WTC11 (cell line): ENCODE measurements at regions not wholly inside any gene's neighbourhood (a gene's known extent, or its start where the extent isn't known, plus 50 kb on each side); places are given as distances from the start of the nearest gene placed in this dataset.

Experiments used
- ATAC-seq: fragments of 200-7000 bp; cut with Tn5 transposase; 2 replicates; pipeline ENCODE4 v1.10.0; 2021; ENCODE audit warnings: mild to moderate bottlenecking, moderate library complexity
- CTCF ChIA-PET: fragments of 300-600 bp; sonication (Branson Sonifier 250); formaldehyde crosslinking; loops from one replicate; lab custom pipeline; 2021; ENCODE audit warnings: antibody characterized with exemption; lab: Charles Lee
- POLR2A ChIA-PET: fragments of 350-600 bp; sonication (Branson Sonifier 250); formaldehyde crosslinking; loops from one replicate; lab custom pipeline; 2021; ENCODE audit warnings: antibody characterized with exemption; lab: Charles Lee
- DNase-seq: peaks from one replicate; pipeline ENCODE4 v3.0.0; 2021; ENCODE audit warnings: low spot score
- H3K27ac Mint-ChIP-seq: 2 replicates; pipeline ENCODE4 v1.8.0; 2021; ENCODE audit warnings: mixed read lengths
- H3K27me3 Mint-ChIP-seq: 2 replicates; pipeline ENCODE4 v1.8.0; 2021; ENCODE audit warnings: low read depth, mild to moderate bottlenecking, moderate library complexity, mixed read lengths
- H3K36me3 Mint-ChIP-seq: 2 replicates; pipeline ENCODE4 v1.8.0; 2021; ENCODE audit warnings: mixed read lengths
- H3K4me1 Mint-ChIP-seq: 2 replicates; pipeline ENCODE4 v1.8.0; 2022; ENCODE audit warnings: mixed read lengths
- H3K4me3 Mint-ChIP-seq: 2 replicates; pipeline ENCODE4 v1.8.0; 2021; ENCODE audit warnings: mild to moderate bottlenecking, moderate library complexity, mixed read lengths
- H3K9me3 Mint-ChIP-seq: 2 replicates; pipeline ENCODE4 v1.8.0; 2021; ENCODE audit warnings: mixed read lengths
- AR ChIP-seq: fragments of 250-450 bp; sonication (Bioruptor Pico); IDR thresholded peaks from 2 replicates; pipeline ENCODE4 v1.9.0; 2021; ENCODE audit warnings: mild to moderate bottlenecking
- ATF3 ChIP-seq: sonication (generic); formaldehyde crosslinking; conservative IDR thresholded peaks from 2 replicates; pipeline ENCODE4 v1.8.1; 2022; ENCODE audit warnings: mild to moderate bottlenecking, missing genetic modification reagents
- ATF6 ChIP-seq: sonication (generic); formaldehyde crosslinking; IDR thresholded peaks from 2 replicates; pipeline ENCODE4 v1.8.1; 2023; ENCODE audit warnings: mild to moderate bottlenecking, missing genetic modification reagents
- CREB1 ChIP-seq: sonication (generic); formaldehyde crosslinking; IDR thresholded peaks from 2 replicates; pipeline ENCODE4 v1.8.0; 2023; ENCODE audit warnings: mild to moderate bottlenecking, missing genetic modification reagents
- ELF4 ChIP-seq: sonication (generic); formaldehyde crosslinking; IDR thresholded peaks from 2 replicates; pipeline ENCODE4 v1.8.1; 2022; ENCODE audit warnings: low read depth, mild to moderate bottlenecking, moderate library complexity, missing genetic modification reagents
- GABPB1 ChIP-seq: sonication (generic); formaldehyde crosslinking; IDR thresholded peaks from 2 replicates; pipeline ENCODE4 v1.8.1; 2023; ENCODE audit warnings: mild to moderate bottlenecking, missing genetic modification reagents
- GTF2I ChIP-seq: fragments of 250-450 bp; sonication (Bioruptor Pico); conservative IDR thresholded peaks from 2 replicates; pipeline ENCODE4 v1.4.0; 2021; ENCODE audit warnings: mild to moderate bottlenecking
- HMGA2 ChIP-seq: fragments of 250-450 bp; sonication (Bioruptor Pico); IDR thresholded peaks from 2 replicates; pipeline ENCODE4 v1.4.0; 2021; ENCODE audit warnings: mild to moderate bottlenecking, moderate library complexity
- IRF1 ChIP-seq: sonication (generic); formaldehyde crosslinking; IDR thresholded peaks from 2 replicates; pipeline ENCODE4 v1.8.0; 2023; ENCODE audit warnings: missing genetic modification reagents
- IRF2 ChIP-seq: sonication (generic); formaldehyde crosslinking; IDR thresholded peaks from 2 replicates; pipeline ENCODE4 v1.8.0; 2022; ENCODE audit warnings: low read depth, missing genetic modification reagents, borderline replicate concordance
- MLX ChIP-seq: sonication (generic); formaldehyde crosslinking; IDR thresholded peaks from 2 replicates; pipeline ENCODE4 v1.8.1; 2023; ENCODE audit warnings: mild to moderate bottlenecking, missing genetic modification reagents, moderate library complexity
- NFE2L1 ChIP-seq: sonication (generic); formaldehyde crosslinking; IDR thresholded peaks from 2 replicates; pipeline ENCODE4 v1.8.1; 2023; ENCODE audit warnings: missing genetic modification reagents
- SMAD3 ChIP-seq: sonication (generic); formaldehyde crosslinking; IDR thresholded peaks from 2 replicates; pipeline ENCODE4 v1.8.0; 2022; ENCODE audit warnings: missing genetic modification reagents, mild to moderate bottlenecking, borderline replicate concordance
- SMAD4 ChIP-seq: sonication (generic); formaldehyde crosslinking; IDR thresholded peaks from 2 replicates; pipeline ENCODE4 v1.8.0; 2022; ENCODE audit warnings: mild to moderate bottlenecking, missing genetic modification reagents
- TEAD1 ChIP-seq: sonication (generic); formaldehyde crosslinking; IDR thresholded peaks from 2 replicates; pipeline ENCODE4 v1.8.0; 2022; ENCODE audit warnings: mild to moderate bottlenecking, missing genetic modification reagents
- ZMAT4 ChIP-seq: fragments of 250-450 bp; sonication (Bioruptor Pico); IDR thresholded peaks from 2 replicates; pipeline ENCODE4 v1.9.0; 2021; ENCODE audit warnings: mild to moderate bottlenecking
- ZNF121 ChIP-seq: sonication (generic); formaldehyde crosslinking; IDR thresholded peaks from 2 replicates; pipeline ENCODE4 v1.8.0; 2023; ENCODE audit warnings: missing genetic modification reagents
- ZNF532 ChIP-seq: fragments of 250-450 bp; sonication (Bioruptor Pico); IDR thresholded peaks from 2 replicates; pipeline ENCODE4 v1.9.0; 2021; ENCODE audit warnings: mild to moderate bottlenecking, borderline replicate concordance

GRCh38 chr14:101708853-101709532 lies 52.5 kb upstream of the PPP2R5C start:
- DNase-seq = no peak

More at GRCh38 chr14:101708853-101709532, 52.5 kb upstream of the PPP2R5C start:
- H3K27ac Mint-ChIP-seq = 0 out of 2 replicates have a peak overlapping the region, but pooled peaks have one; percentile 13
- H3K4me3 Mint-ChIP-seq = no peak overlapping the region
- peaks cover 2% of the 10 kb centered on the region; the same call in 1 of the 2 replicates for H3K36me3 Mint-ChIP-seq
- no peak for TF ChIP-seq SMAD3 (CRISPR knock-in tag)
- no peak for TF ChIP-seq ATF6 (CRISPR knock-in tag)
- no peak for TF ChIP-seq ZNF532 (CRISPR knock-in tag)
- no peak for TF ChIP-seq CREB1 (CRISPR knock-in tag)
- TF ChIP-seq MLX (CRISPR knock-in tag) = no peak
- no peak for TF ChIP-seq HMGA2 (CRISPR knock-in tag)
- no peak for TF ChIP-seq NFE2L1 (CRISPR knock-in tag)
- TF ChIP-seq GTF2I (CRISPR knock-in tag) = no peak
- TF ChIP-seq ELF4 (CRISPR knock-in tag) = no peak
- no peak for TF ChIP-seq IRF2
- TF ChIP-seq SMAD4 = no peak
- no peak for TF ChIP-seq IRF1
- TF ChIP-seq GABPB1 (CRISPR knock-in tag) = no peak
- TF ChIP-seq ZMAT4 (CRISPR knock-in tag) = no peak
- no peak for TF ChIP-seq ATF3 (CRISPR knock-in tag)
- no peak for TF ChIP-seq TEAD1 (CRISPR knock-in tag)
- TF ChIP-seq ZNF121 = no peak
- no peak for TF ChIP-seq AR (CRISPR knock-in tag)
- ChIA-PET POLR2A (no interaction called here), CTCF (interaction anchor here (1.6 to 2.7 kb wide), 5 partner anchors 8 to 101 kb away, joined by 6 to 23 read pairs (median 11); no protein-coding TSS in a partner anchor)
- H3K4me1 Mint-ChIP-seq = peaks cover 29% of the 10 kb centered on the region
- H3K9me3 Mint-ChIP-seq = peaks cover 11% of the 10 kb centered on the region
- no peak for ATAC-seq
- peaks cover 32% of the 10 kb centered on the region for H3K27me3 Mint-ChIP-seq
